ENCODE measurements at regions not wholly inside any gene's neighbourhood (a gene's known extent, or its start where the extent isn't known, plus 50 kb on each side); places are given as distances from the start of the nearest gene placed in this dataset.

GRCh38 chr5:62142351-62142750, 163.7 kb upstream of the KIF2A start:
- no peak for TF ChIP-seq CTCF (conservative IDR thresholded peaks at IDR 0.05; ENCODE audit: low read depth)
- no peak overlapping the region for H3K27ac ChIP-seq
- CTCF ChIA-PET = interaction anchor here (0.6 kb wide), 3 partner anchors 209 to 1087 kb away, joined by 3 to 6 read pairs (median 3); no protein-coding TSS in a partner anchor
- DNase-seq (ENCODE audit: low spot score) = no peak
- POLR2A ChIA-PET (ENCODE audit: low non-redundant PET) = no interaction called here

- ChIA-PET POLR2A (ENCODE audit: low non-redundant PET) (interaction anchor here (0.6 kb wide), 1 partner anchor 36 kb away, joined by 5 read pairs; no protein-coding TSS in a partner anchor), CTCF (interaction anchor here (0.6 to 1.3 kb wide), 54 partner anchors 9 to 1655 kb away, joined by 3 to 17 read pairs (median 3); no protein-coding TSS in a partner anchor)
- TF ChIP-seq CTCF (conservative IDR thresholded peaks at IDR 0.05; ENCODE audit: low read depth) = peak; percentile 74
- peak; percentile 31 for DNase-seq (ENCODE audit: low spot score)
- no peak overlapping the region for H3K27ac ChIP-seq
Observed at GRCh38 chr5:62143268-62144229, 162.5 kb upstream of the KIF2A start.

DNA sequence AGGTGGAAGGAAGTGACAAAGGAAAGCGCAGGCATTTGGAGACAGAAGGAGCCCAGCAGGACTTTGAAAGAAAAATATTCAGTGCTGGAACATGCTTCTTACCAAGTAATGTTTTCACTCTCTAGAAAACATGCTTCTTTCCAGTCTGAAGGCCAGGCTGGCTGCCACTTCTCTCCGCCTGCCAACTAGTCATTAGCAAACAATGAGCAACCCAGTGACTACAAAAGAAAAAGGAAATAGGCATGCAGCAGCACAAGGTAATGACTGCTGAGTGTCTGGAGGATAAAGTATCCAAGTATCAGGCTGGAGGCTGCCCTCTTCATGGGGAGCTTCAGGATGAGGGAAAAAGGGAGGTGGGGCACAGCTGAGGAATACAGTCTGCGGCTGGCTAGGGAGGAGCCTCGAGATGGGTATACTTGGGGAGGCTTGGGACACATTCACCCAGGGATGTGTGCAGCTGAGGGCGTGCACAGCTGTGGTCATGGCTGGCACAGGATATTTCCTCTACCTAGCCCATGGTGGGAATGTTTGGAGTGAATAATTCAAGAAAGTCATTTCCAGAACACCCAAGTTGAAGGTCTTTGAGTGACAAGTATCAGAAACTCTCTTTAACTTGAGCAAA, 161.5 kb upstream of the KIF2A start:
- DNase-seq (ENCODE audit: low spot score) = no peak
- ChIA-PET POLR2A (ENCODE audit: low non-redundant PET) (no interaction called here), CTCF (interaction anchor here (0.7 to 1.3 kb wide), 9 partner anchors 8 to 210 kb away, joined by 3 to 17 read pairs (median 6); no protein-coding TSS in a partner anchor)
- TF ChIP-seq CTCF (conservative IDR thresholded peaks at IDR 0.05; ENCODE audit: low read depth) = no peak
- peak overlapping the region; percentile 61 for H3K27ac ChIP-seq

DNA sequence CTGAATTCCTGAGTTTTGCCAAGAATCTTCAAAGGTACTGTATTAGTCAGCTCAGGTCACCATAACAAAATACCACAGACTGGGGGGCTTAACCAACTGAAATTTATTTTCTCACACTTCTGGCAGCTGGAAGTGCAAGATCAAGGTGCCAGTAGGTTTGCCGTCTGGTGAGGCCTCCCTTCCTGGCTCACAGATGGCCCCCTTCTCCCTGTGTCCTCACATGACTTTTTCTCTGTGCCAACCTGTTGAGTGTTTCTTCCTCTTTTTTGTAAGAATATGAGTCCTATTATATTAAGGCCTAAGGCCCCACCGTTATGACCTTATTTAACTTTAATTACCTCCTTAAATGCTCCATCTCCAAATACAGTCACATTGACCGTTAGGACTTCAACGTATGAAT, 156.1 kb upstream of the KIF2A start:
- TF ChIP-seq CTCF (conservative IDR thresholded peaks at IDR 0.05; ENCODE audit: low read depth) = no peak
- ChIA-PET CTCF (no interaction called here), POLR2A (ENCODE audit: low non-redundant PET) (no interaction called here)
- no peak for DNase-seq (ENCODE audit: low spot score)
- H3K27ac ChIP-seq = peak overlapping the region; percentile 64

DNA sequence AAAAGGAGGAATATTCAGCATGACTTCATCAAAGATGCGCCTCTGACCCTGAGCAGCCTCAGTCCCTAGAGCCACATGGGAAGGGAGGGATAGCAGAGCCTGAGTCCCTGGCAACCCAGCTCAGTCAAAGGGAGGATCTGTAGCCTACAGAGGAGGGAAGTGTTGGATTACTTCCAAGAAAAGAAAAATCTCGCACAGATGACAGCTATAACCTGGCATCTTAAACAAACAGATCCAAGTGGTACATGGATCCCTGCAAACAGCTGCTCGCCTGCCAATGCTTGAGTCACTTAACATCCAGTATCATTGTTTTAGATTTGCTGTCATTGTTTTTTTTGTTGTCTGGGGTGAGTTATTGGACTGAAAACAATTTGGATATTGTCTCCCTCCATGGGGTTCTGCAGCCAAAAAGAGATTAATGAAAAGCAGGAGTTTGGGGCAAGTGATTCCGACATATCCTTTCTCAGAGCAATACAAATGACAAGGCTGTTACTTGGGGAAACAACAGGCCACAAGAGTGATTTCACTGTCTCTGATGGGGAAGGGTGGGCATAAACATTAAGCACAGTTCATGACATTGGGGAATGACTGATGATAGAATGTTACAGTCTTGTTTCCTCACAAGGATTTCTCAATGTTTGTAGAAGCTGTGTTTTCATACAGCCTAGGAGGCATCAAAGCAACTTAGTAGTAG, 153.5 kb upstream of the KIF2A start:
- ChIA-PET CTCF (interaction anchor here (3.2 kb wide), 1 partner anchor 9 kb away, joined by 12 read pairs; no protein-coding TSS in a partner anchor), POLR2A (ENCODE audit: low non-redundant PET) (no interaction called here)
- no peak for TF ChIP-seq CTCF (conservative IDR thresholded peaks at IDR 0.05; ENCODE audit: low read depth)
- no peak for DNase-seq (ENCODE audit: low spot score)
- H3K27ac ChIP-seq = no peak overlapping the region

GRCh38 chr5:62154758-62155157, 151.2 kb upstream of the KIF2A start:
- ChIA-PET POLR2A (ENCODE audit: low non-redundant PET) (no interaction called here), CTCF (interaction anchor here (3.2 kb wide), 1 partner anchor 11 kb away, joined by 12 read pairs; no protein-coding TSS in a partner anchor)
- TF ChIP-seq CTCF (conservative IDR thresholded peaks at IDR 0.05; ENCODE audit: low read depth) = no peak

More at GRCh38 chr5:62154758-62155157, 151.2 kb upstream of the KIF2A start:
- H3K27ac ChIP-seq = no peak overlapping the region
- no peak for DNase-seq (ENCODE audit: low spot score)
